ENCODE measurements at regions not wholly inside any gene's neighbourhood (a gene's known extent, or its start where the extent isn't known, plus 50 kb on each side); places are given as distances from the start of the nearest gene placed in this dataset.

- TF ChIP-seq CTCF (IDR thresholded peaks at IDR 0.05) (no peak), POLR2A (IDR thresholded peaks at IDR 0.05) (no peak), POLR2AphosphoS5 (IDR thresholded peaks at IDR 0.05) (no peak), EP300 (IDR thresholded peaks at IDR 0.05) (no peak)
Measured at GRCh38 chr2:64260093-64260803, 116.0 kb upstream of the PELI1 start.
